PC-9 (cell line): ENCODE measurements at regions not wholly inside any gene's neighbourhood (a gene's known extent, or its start where the extent isn't known, plus 50 kb on each side); places are given as distances from the start of the nearest gene placed in this dataset.

Source experiments
- BruUV-seq: library from RNA; stranded (reverse); fragments of 400-500 nt; replicated peaks from 2 replicates; lab custom pipeline; 2021; lab: Mats Ljungman, UMichigan
- CTCF ChIA-PET: fragments of 300-600 bp; sonication (Branson Sonifier 250); formaldehyde crosslinking; loops from one replicate; lab custom pipeline; 2022; ENCODE audit warnings: antibody characterized with exemption; lab: Charles Lee
- POLR2A ChIA-PET: fragments of 300-600 bp; sonication (Branson Sonifier 250); formaldehyde crosslinking; loops from one replicate; lab custom pipeline; 2022; ENCODE audit warnings: antibody characterized with exemption; ENCODE audit not compliant: unreplicated experiment; lab: Charles Lee
- DNase-seq, 2 experiments: peaks; one replicate each; pipeline versions ENCODE4 v3.0.0 to v3.0.0-alpha.2; 2015 to 2022; ENCODE audit warnings: mixed read lengths in 1 of 2
- H2AFZ ChIP-seq: fragments of 200-600 bp; sonication (generic); 2 replicates; pipeline ENCODE4 v1.8.1; 2017; ENCODE audit warnings: antibody characterized with exemption
- H3F3A ChIP-seq: fragments of 200-600 bp; sonication (generic); 2 replicates; pipeline ENCODE4 v1.8.1; 2017; ENCODE audit warnings: antibody characterized with exemption, mild to moderate bottlenecking, low read depth; ENCODE audit not compliant: insufficient read depth
- H3K27ac ChIP-seq: fragments of 200-600 bp; sonication (generic); 2 replicates; pipeline ENCODE4 v1.6.1; 2016; ENCODE audit warnings: mixed run types
- H3K27me3 ChIP-seq: fragments of 200-600 bp; sonication (generic); 2 replicates; pipeline ENCODE4 v1.6.1; 2016; ENCODE audit warnings: low read depth, mixed run types; ENCODE audit not compliant: insufficient read depth
- H3K36me3 ChIP-seq: fragments of 200-600 bp; sonication (generic); 2 replicates; pipeline ENCODE4 v1.6.1; 2016; ENCODE audit warnings: low read depth, mixed run types
- H3K4me1 ChIP-seq: fragments of 200-600 bp; sonication (generic); replicated peaks from 2 replicates; pipeline ENCODE4 v1.6.1; 2016; ENCODE audit warnings: mixed run types; ENCODE audit not compliant: insufficient read depth
- H3K4me2 ChIP-seq: fragments of 200-600 bp; sonication (generic); 2 replicates; pipeline ENCODE4 v1.6.1; 2017; ENCODE audit warnings: mixed run types
- H3K4me3 ChIP-seq: fragments of 200-600 bp; sonication (generic); 2 replicates; pipeline ENCODE4 v1.6.1; 2016; ENCODE audit warnings: mixed run types
- H3K79me2 ChIP-seq: fragments of 200-600 bp; sonication (generic); 2 replicates; pipeline ENCODE4 v1.6.1; 2017; ENCODE audit warnings: low read depth, mixed run types
- H3K9me2 ChIP-seq: fragments of 200-600 bp; sonication (generic); 2 replicates; pipeline ENCODE4 v1.8.1; 2017; ENCODE audit warnings: mild to moderate bottlenecking; ENCODE audit not compliant: insufficient read depth
- H3K9me3 ChIP-seq: fragments of 200-600 bp; sonication (generic); 2 replicates; pipeline ENCODE4 v1.8.1; 2016; ENCODE audit warnings: low read depth; ENCODE audit not compliant: insufficient read depth
- H4K20me1 ChIP-seq: fragments of 200-600 bp; sonication (generic); 2 replicates; pipeline ENCODE4 v1.8.1; 2017; ENCODE audit not compliant: insufficient read depth
- EZH2 ChIP-seq: fragments of 200-600 bp; sonication (generic); IDR thresholded peaks from 2 replicates; pipeline ENCODE4 v1.8.0; 2017; ENCODE audit warnings: antibody characterized with exemption, low read depth
- intact Hi-C: fragments of 100-400 bp; cut with micrococcal nuclease; formaldehyde crosslinking; loops from one replicate; pipeline ENCODE4 v1.10.0; 2022; ENCODE audit not compliant: unreplicated experiment
- TF ChIP-seq, protein P1 (sequence below): fragments of 200-600 bp; sonication (generic); conservative IDR thresholded peaks from 2 replicates; pipeline ENCODE4 v1.6.1; 2017; ENCODE audit warnings: mixed run types, antibody characterized with exemption, mild to moderate bottlenecking, moderate library complexity

DNA sequence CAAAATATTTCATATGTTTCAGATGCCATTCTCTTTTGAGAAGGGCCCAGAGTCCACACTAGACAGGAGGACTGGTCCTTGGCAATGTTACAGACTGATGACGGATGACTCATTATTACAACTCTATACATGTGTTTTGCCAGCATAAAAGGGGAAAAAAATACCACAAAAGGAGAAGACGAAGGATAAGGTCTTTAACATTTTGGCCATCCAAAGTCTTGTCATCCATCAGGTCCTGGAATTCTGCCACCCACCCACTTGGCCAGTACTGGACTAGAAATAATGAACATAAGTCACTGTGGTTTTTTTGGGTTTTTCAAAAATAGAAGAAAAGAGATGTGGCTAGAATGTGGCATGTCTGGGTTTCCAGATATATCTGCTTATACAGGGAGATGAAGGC, 57.7 kb upstream of the BDNF start:
- H2AFZ ChIP-seq, result no peak overlapping the region
- POLR2A ChIA-PET, result no interaction called here
- no TSS peak for BruUV-seq
- DNase-seq, result no peak
- TF ChIP-seq EZH2, result no peak
- TF ChIP-seq, protein P1, sequence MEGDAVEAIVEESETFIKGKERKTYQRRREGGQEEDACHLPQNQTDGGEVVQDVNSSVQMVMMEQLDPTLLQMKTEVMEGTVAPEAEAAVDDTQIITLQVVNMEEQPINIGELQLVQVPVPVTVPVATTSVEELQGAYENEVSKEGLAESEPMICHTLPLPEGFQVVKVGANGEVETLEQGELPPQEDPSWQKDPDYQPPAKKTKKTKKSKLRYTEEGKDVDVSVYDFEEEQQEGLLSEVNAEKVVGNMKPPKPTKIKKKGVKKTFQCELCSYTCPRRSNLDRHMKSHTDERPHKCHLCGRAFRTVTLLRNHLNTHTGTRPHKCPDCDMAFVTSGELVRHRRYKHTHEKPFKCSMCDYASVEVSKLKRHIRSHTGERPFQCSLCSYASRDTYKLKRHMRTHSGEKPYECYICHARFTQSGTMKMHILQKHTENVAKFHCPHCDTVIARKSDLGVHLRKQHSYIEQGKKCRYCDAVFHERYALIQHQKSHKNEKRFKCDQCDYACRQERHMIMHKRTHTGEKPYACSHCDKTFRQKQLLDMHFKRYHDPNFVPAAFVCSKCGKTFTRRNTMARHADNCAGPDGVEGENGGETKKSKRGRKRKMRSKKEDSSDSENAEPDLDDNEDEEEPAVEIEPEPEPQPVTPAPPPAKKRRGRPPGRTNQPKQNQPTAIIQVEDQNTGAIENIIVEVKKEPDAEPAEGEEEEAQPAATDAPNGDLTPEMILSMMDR, result no peak
- no peaks in the 10 kb centered on the region for H3F3A ChIP-seq
- intact Hi-C loops, result no loop called here
- H3K79me2 ChIP-seq, result no peaks in the 10 kb centered on the region
- H4K20me1 ChIP-seq, result no peaks in the 10 kb centered on the region
- H3K27me3 ChIP-seq, result no peaks in the 10 kb centered on the region
- no peak overlapping the region for H3K4me3 ChIP-seq
- no peak overlapping the region for H3K4me2 ChIP-seq
- H3K36me3 ChIP-seq, result no peaks in the 10 kb centered on the region
- no peaks in the 10 kb centered on the region for H3K9me3 ChIP-seq
- H3K27ac ChIP-seq, result no peak overlapping the region
- CTCF ChIA-PET, result no interaction called here
- H3K9me2 ChIP-seq, result 0 out of 2 replicates have a peak, but pooled peaks cover 3% of the 10 kb centered on the region
- no peaks in the 10 kb centered on the region for H3K4me1 ChIP-seq

DNA sequence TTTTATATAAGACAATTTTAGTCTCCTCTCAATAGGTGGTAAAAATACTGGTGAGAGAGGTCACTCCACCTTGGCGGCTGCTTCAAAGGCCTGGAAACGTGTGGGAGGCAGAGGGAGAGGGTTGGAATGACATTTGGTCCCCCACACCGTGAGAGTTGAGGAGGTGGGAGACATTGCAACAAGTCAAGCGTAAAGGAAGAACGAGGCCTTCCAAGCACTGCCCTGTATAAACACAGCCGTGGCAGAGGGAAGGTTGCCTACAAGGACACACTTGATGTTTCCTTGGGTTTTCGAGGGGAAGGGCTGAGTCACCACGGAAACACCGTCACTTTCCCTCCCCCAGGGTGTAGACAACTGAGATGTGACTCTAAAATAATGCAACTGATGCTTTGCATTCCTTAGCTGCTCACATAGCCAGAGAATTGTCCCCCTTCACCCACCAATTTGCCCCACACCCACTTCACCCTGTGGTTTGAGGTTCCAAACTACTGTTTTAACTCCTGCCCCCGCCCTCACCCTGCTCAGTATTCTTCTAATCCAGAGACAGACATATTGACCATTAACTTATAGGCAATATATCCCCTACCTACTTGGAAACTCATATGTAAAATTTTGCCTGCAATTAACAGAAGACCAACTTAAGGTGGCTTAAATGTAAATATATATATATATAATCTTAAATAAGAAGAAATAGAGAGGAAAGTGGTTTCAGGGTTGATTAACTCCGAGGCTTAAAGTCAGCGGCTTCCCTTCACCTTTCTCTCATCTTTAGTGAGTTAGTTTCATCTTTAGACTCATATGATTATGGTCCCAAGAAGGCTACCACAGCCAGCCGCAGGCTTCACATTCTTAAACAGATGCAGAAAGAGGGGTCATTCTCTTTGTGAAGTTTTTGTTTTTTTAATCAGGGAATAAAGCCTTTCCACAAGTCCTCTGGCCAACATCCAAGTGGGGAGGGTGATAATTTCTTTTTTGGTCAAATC, 54.1 kb upstream of the BDNF start:
- POLR2A ChIA-PET, result no interaction called here
- no peak overlapping the region for H3K4me3 ChIP-seq
- H3K36me3 ChIP-seq, result no peaks in the 10 kb centered on the region
- H3K27ac ChIP-seq, result no peak overlapping the region
- no peaks in the 10 kb centered on the region for H3K9me3 ChIP-seq
- peak in 1 of 2 experiments; percentile 37 for DNase-seq
- H3K4me1 ChIP-seq, result no peaks in the 10 kb centered on the region
- no peaks in the 10 kb centered on the region for H3K79me2 ChIP-seq
- H3K27me3 ChIP-seq, result no peaks in the 10 kb centered on the region; the same call in 1 of the 2 replicates
- no peaks in the 10 kb centered on the region for H3F3A ChIP-seq
- CTCF ChIA-PET, result no interaction called here
- no peak for TF ChIP-seq EZH2
- TF ChIP-seq, protein P1, result no peak
- intact Hi-C loops, result no loop called here
- no peak overlapping the region for H3K4me2 ChIP-seq
- H4K20me1 ChIP-seq, result no peaks in the 10 kb centered on the region
- 0 out of 2 replicates have a peak overlapping the region, but pooled peaks have one; percentile 27 for H2AFZ ChIP-seq
- H3K9me2 ChIP-seq, result 0 out of 2 replicates have a peak, but pooled peaks cover 7% of the 10 kb centered on the region
- no TSS peak for BruUV-seq
